NCI-H526 treated with DMSO at 0.1 percent for 48 hours (cell line): ENCODE measurements at regions not wholly inside any gene's neighbourhood (a gene's known extent, or its start where the extent isn't known, plus 50 kb on each side); places are given as distances from the start of the nearest gene placed in this dataset.
A peak's percentile ranks its signal among the peaks of the same experiment; 100 is the strongest.
"Not testable (repeated sequence)": the region's sequence is repeated elsewhere in the genome, so short reads cannot be mapped to it uniquely, and the experiment has no call there.

Experiments
- DNase-seq: peaks from one replicate; lab custom pipeline; 2025; lab: John Stamatoyannopoulos, UW

DNA sequence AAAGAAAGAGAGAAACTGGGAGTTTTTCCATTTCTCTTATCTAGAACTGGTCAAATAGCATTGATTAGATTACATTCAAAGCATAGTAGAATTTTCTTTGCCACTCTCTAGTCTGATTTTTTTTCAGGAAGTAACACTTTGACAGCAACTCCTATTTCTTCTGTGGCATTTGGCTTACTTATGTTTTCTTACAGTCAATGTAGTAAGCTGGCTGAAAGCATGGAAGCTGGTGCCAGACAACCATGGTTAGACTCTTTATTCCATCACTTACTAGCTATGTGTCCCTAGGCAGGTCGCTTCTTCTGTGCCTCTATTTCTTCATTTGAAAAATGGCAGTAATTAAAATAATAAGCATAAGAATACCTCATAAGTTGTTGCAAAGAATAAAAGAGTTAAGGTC lies 54.2 kb upstream of the OPRM1 start:
- no peak for DNase-seq

DNA sequence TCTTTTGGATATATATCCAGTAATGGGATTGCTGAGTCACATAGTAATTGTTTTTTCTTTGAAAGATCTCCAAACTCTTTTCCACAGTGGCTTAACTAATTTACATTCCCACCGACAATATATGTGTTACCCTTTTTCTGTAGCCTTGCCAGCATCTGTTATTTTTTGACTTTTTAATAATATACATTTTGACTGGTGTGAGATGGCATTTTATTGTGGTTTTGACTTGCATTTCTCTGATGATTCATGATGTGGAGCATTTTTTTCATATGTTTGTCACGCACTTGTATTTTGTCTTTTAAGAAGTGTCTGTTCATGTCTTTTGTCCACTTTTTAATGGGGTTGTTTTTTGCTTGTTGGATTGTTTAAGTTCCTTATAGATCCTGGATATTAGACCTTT lies 58.9 kb upstream of the OPRM1 start:
- no peak for DNase-seq

DNA sequence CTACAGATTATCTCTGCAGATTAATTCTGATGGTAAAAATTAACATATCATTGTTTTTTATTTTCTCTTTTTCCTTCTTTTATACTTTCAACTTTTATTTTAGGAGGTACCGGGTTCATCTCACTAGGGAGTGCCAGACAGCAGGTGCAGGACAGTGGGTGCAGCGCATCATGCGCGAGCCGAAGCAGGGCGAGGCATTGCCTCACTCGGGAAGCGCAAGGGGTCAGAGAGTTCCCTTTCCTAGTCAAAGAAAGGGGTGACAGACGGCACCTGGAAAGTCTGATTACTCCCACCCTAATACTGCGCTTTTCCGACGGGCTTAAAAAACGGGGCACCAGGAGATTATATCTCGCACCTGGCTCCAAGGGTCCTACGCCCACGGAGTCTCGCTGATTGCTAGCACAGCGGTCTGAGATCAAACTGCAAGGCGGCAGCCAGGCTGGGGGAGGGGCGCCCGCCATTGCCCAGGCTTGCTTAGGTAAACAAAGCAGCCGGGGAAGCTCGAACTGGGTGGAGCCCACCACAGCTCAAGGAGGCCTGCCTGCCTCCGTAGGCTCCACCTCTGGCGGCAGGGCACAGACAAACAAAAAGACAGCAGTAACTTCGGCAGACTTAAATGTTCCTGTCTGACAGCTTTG lies 60.0 kb upstream of the OPRM1 start:
- DNase-seq, result not testable (repeated sequence)

DNA sequence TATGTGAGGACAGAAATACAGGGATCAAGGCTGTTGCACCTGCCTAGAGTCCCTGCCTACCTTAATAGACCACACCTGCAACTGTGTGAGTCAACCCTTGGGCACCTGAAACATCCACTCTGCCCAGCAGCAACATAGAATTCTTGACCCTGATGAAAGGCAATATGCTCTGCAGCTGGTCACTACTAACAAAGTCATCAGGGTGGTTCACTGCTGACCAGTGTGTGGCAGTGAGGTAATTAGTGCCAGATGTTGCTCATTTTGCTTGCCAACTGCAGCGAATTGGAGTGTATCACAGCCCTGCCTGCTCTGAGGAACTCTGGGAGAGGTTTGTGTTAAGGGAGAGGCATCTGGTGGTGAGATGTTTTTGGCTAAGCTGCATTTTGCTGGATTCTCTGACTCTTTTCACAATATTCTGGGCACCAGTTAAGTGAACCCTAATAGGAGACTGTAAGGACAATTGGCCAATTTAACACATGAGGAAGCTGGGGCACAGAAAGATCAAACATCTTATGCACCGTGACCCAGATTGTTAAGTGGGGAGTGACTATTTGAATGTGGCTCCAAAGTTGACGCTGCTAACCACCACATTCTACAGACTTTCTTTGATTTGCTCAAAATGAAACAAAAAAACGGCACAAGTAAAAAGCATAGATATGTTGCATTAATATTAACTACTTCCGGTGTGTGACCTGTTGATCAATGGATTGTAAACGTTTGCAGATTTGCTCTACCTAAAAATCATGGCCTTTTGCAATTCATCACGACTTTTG lies 61.9 kb upstream of the OPRM1 start:
- no peak for DNase-seq

DNA sequence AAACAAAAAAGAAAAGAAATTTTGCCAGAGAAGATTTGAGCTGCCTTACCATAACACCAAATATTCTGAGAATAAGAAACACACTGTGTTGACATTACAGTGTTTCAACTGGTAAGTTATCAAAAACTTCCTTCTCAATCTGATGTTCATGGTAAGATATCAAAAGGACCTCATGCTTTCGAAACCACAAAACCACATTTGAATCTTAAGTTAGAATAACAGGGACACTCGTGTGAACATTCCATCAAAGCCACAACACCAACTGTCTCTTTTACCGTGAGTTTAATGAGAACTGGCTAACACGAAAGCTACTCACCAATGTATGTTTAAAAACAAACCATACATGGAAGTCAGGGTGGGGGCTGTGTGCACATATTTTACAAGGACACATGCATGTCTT lies 73.0 kb upstream of the OPRM1 start:
- DNase-seq, result no peak

DNA sequence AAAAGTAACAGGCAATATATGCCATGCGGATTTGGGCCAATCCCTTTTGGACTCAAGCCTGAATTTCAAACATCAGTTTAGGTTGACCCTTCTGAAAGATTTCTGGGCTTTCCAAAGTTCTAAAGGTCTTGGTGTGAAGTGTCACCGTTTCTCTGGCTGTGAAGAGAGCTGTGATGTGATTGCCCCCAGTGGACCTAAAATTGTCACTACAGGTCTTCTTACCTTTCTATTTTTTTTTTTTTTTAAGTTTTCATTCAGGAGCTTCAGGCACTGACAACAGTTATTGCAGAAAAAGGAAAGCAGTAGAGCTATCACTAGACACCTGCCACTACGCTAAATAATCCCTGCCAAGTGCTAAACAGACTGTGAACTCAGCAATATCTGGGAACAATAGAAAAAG lies 75.7 kb upstream of the OPRM1 start:
- no peak for DNase-seq

DNA sequence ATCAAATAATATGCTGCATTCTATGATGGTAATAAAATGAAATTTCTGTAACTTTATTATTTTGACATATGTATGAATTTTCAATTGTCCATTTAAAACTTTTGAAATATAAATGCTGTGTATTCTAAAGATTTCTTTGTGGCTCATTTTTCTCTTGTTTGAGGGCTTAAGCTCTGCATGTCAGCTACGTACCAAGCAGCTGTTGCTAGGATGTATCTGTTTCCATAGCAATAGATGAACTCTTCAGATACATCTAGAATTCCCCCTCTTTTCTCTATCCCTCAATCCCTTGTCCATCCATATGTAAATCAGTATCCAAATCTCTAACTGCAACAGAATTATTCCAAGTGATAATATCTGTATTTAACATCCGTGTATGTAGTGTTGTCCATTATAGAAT lies 76.5 kb upstream of the OPRM1 start:
- no peak for DNase-seq

DNA sequence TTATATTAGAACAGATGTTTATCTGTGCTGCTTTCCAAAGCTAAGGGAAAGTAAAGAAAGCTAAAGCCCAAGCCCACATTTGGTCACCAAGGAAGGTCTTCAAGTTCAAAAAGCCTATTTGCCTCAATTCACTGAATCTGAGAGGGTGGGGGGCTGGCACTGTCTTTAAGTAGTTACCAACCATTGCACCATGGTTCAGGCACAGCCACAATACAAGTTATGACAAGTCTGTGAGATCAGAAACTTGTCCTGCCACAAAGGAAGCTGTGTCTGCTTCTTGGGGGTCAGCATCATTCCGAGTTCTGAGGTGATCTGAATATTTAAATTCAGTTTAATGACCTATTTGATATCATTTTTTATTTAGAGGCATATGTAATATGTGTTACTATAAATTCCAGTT lies 78.3 kb upstream of the OPRM1 start:
- DNase-seq, result no peak

DNA sequence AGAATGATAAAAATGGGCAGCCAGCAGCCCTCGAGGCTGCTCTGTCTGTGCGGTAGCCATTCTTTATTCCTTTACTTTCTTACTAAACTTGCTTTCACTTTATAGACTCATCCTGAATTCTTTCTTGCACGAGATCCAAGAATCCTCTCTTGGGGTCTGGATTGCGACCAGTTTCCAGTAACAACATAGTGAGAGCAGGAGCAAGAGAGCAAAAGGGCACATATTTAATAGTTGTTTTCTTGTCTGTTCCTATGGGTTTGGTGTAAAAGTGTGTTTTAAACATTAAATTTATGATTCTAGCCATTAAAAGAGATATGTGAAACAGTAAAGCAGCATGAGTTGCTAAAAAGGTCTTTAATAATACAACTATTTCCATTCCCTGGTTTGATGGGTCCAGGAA lies 78.8 kb upstream of the OPRM1 start:
- no peak for DNase-seq

DNA sequence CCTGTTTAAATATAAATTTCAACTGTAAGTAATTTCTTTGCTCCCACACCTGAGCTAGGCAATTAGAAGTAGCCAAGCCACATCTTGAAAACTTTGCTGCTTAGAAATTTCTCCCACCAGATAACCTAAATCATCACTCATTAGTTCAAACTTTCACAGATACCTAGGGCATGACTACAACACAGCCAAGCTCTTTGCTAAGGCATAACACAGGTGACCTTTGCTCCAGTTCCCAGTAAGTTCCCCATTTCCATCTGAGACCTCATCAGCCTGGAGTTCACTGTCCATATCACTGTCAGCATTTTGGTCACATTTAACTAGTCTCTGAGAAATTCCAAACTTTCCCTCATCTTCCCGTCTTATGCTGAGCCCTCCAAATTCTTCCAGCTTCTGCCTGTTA lies 79.8 kb upstream of the OPRM1 start:
- DNase-seq, result no peak

DNA sequence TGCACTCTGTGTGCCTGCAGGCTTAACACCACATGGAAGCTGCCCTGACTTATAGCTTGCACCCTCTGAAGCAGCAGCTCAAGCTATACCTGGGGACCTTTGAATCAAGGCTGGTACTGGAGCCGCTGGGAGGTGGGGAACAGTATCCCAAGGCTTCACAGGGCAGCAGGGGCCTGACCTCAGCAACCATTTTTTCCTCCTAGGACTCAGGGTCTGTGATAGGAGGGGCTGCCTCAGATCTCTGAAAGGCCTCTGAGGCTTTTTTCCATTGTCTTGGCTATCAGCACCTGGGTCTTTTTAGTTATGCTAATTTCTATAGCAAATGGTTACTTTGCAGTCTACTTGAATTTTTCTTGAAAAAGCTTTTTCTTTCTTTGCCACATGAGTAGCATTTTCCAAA lies 80.2 kb upstream of the OPRM1 start:
- no peak for DNase-seq

DNA sequence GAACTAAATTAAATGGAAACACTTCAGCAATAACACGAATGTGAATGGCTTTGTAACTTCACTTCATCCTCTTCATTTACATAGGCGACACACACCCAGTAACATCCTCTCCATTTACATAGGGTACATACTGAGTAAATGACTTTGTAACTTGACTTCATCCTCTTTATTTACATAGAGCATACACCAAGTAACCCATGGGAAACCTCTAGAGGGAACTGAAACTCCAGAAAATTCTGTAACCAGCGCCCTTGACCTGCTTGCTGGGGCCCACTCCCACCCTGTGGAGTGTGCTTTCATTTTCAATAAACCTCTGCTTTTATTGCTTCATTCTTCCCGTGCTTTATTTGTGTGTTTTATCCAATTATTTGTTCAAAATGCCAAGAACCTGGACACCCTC lies 81.6 kb upstream of the OPRM1 start:
- peak; percentile 76 for DNase-seq

DNA sequence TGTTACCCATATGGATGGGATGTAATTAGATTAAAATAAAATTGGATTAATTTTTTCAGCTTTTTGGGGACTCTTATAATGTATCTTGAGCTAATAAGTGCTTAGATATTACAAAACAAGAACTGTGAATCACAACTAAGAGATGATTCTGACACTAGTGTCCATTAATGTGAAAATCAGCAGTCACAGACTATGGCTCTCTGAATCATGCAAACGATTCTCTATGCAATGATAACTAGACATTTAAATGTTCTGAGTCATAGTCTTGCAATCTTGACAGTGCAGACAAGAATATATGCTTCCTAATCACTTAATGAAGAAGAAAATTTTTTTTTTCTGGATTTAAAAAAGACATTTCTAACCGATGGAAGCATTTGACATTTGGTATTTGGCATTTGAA lies 82.2 kb upstream of the OPRM1 start:
- DNase-seq, result peak; percentile 13

DNA sequence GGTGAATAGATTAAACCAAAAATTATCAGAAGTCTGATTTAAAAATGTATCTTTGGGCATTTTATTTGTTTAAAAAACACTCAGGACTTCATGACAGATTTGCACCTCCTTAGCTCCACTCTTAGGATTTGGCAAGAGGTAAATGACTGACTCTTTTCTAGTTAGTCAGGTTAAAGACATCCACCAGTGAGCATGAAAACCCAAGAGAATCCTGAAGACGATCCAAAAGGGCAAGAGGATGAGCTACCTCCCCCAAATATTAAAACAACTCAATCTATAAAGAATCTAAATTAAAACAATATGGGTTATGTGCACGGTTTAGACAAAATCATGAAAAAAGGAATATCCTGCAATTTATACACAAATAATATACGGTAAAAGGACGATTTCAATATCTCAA lies 89.4 kb upstream of the OPRM1 start:
- no peak for DNase-seq

DNA sequence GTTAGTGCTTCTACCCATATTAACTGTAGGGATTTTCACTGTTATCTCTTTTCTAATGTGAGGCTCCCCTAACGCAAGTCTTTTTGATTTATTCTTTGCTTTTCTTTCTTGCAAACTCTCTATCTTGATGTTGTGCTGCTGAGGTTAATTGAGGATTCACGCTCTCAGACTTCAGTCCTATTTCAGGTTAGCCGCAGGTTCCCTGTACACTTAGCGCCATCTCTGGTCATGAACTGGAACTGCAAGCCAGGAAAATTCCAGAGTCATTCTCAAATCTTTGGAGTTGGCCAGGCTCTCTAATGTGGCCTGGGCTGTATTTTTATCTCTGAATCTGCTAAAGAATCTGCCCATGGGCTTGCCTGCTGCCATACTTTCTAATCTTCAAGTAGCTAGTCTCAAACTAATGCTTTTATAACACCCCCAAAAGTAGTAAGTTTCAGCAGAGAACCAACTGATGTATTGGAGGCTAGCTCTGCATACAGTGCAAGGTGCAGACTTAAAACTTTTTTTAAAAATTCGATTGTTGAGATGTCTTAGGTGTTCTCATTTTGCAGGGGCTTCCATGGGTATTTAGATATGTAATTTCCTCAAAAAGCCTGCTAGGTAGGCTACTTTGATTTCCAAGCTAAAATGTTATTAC lies 91.1 kb upstream of the OPRM1 start:
- DNase-seq, result peak; percentile 21

DNA sequence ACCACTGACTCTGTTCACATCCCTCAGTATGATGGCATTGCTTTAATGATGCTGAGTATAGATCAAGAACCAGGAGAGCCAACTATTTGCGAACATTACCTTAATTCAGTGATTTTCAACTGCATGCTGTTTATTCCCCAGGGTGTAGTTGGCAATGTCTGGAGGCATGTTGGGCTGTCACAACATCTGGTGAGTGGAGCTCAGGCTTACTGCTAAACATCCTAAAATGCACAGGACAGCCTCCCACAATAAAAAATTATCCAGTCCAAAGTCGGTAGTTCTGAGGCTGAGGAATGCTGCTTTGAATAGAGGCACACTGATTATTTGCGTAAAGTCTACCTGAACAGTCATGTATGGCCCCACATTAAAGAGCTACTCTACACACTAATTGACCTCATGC lies 94.8 kb upstream of the OPRM1 start:
- peak; percentile 71 for DNase-seq

DNA sequence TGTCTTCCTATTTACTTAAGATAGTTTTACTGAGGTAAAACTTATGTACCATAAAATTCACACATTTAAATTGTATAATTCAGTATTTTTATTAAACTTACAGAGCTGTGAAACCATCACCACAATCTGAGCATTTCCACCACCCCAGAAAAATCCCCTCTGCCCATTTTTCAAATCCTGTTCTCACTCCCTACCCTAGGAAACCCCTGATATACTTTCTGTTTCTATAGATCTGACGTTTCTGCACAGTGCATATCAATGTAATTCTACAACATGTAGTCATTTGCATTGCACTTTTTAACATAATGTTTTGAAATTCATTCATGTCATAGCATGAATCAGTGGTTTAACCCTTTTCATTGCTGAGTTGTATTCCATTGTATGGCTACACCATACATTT lies 96.7 kb upstream of the OPRM1 start:
- DNase-seq, result no peak

DNA sequence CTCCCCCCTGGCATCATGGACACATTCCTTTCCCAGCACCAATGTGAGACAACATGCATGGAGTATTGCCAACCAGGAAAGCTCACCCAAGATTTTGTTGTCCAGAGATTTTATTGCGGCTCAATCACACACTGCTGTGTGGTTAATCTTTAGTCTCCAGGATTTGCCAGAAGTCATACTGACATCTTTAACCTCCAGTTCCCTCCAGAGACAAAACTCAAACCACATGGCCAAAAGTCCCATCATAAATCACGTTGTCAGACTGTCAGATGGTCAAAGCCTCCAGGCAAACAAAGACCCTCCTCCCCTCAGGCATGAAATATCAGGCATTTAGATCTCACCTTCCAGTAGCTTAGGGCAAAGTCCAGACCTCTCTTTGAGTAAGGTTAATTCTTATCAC lies 97.3 kb upstream of the OPRM1 start:
- no peak for DNase-seq

DNA sequence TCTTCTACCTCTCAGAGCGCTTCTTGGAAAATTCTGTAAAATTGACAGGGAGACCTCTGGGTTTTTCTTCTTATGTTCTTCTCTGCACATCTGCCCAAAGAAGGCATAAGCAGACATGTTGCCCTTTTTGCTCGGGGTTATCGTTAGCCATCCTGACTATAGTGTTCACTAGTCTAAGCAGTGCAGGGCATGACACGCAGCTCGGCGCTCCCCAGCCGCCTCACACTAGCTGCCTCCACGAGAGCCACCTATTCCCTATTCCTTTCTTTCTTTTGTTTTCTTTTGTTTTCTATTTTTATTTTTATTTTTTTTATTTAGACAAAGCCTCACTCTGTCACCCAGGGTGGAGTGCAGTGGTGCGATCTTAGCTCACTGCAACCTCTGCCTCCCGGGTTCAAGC lies 100.2 kb upstream of the OPRM1 start:
- no peak for DNase-seq

DNA sequence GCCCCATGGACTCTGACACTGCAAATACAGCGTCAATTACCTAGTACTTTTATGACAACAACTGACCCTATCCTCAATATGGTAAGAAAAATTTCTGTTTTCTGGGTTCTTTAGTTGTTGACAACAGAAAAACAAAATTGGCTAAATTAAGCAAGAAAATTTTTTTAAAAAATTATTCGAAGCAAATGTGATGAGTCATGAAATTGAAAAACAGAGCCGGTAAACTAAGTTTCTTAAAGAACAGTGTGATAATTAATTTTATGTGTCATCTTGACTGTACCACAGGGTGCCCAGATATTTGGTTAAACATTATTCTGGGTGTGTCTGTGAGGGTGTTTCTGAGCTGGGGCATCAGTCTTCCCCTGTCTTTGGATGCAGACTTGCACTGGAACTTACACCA lies 107.6 kb upstream of the OPRM1 start:
- DNase-seq, result no peak

DNA sequence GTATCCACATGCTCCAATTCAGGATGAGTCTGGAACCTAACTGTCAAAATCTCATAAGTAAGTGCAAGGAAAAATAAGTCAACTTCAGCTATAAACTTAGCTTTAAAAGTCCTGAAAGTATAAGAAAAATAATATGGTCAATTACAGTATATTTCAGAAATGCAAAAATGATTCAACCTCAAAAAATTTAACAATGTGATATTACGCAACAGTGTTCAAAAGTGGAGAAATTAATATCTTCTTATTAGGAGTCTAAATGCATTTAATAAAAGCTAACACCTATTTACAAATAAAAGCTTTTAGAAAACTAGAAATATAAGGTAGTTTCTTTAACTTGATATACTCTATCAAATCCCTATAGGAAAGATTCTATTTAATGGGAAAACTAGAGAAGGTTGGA lies 111.2 kb upstream of the OPRM1 start:
- DNase-seq, result no peak

DNA sequence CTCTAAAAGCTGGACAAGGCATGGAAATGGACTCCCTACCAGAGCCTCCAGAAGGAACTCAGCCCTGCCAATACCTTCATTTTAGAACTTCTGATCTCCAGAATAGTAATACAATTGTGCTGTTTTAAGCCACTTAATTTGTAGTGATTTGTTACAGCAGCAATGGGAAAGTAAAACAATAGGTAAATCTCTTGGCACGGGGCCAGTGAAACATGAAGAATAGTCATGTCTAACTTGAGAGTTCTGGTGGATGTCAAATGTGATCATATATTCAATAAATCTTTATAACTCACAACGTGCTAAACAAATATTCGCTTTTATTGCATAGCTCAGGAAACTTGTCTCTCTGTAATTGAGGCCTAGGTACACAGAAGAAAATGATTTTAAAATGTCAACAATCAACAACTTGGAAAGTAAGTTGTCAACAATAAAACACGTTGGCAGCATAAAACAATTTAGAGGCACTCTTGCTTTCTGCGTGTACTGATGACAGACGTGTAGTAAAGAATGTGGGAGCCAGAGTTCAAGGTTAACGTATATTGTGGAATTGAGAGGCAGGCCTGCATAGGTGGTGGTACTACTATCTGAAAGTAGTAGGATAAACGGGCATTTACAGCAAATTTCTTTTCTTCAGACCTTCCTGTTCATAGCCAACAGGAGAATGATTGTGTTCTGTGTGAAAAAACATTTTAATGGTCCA lies 140.5 kb upstream of the OPRM1 start:
- no peak for DNase-seq

DNA sequence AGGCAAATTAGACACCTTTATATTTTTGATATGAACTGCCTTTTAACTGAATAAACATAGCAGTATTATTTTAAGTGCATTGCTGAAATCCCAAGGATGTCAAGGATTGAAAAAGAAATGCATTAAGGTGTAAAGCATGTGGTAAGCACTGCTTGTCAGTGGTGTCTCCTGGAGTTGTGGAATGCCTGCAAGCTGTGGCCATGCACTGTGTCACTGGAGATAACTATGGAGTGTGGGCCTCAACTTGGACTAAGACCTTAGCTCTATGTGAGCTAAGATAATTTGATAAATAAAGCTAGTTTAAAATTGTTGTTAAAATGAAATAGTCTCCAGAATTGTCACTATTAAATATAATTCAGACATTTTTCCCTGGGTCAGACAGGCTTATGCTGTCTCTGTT lies 156.6 kb upstream of the OPRM1 start:
- DNase-seq, result no peak
